ENCODE measurements at regions not wholly inside any gene's neighbourhood (a gene's known extent, or its start where the extent isn't known, plus 50 kb on each side); places are given as distances from the start of the nearest gene placed in this dataset.

- TF ChIP-seq POLR2A (IDR thresholded peaks at IDR 0.05) (no peak), CTCF (IDR thresholded peaks at IDR 0.05) (no peak)
These were observed 341.0 kb upstream of the OPRM1 start for GRCh38 chr6:153698001-153698400.

Measured in breast epithelium (tissue), 3 donors.